LNCaP clone FGC (cell line): ENCODE measurements at regions not wholly inside any gene's neighbourhood (a gene's known extent, or its start where the extent isn't known, plus 50 kb on each side); places are given as distances from the start of the nearest gene placed in this dataset.

Experiments
- DNase-seq: peaks from one replicate; pipeline ENCODE4 v3.0.0-alpha.2; 2011; ENCODE audit warnings: low read depth
- H3K4me3 ChIP-seq: 2 replicates; pipeline ENCODE4 v1.5.1; 2011; ENCODE audit warnings: mild to moderate bottlenecking, low read depth, low read length, control low read depth
- TF ChIP-seq, protein P1 (sequence below): IDR thresholded peaks from 2 replicates; pipeline ENCODE4 v1.5.1; 2012; ENCODE audit warnings: mild to moderate bottlenecking; ENCODE audit not compliant: control insufficient read depth, insufficient read depth; ENCODE audit errors: extremely low read depth

- H3K4me3 ChIP-seq = no peak overlapping the region
- DNase-seq = no peak
- TF ChIP-seq, protein P1, sequence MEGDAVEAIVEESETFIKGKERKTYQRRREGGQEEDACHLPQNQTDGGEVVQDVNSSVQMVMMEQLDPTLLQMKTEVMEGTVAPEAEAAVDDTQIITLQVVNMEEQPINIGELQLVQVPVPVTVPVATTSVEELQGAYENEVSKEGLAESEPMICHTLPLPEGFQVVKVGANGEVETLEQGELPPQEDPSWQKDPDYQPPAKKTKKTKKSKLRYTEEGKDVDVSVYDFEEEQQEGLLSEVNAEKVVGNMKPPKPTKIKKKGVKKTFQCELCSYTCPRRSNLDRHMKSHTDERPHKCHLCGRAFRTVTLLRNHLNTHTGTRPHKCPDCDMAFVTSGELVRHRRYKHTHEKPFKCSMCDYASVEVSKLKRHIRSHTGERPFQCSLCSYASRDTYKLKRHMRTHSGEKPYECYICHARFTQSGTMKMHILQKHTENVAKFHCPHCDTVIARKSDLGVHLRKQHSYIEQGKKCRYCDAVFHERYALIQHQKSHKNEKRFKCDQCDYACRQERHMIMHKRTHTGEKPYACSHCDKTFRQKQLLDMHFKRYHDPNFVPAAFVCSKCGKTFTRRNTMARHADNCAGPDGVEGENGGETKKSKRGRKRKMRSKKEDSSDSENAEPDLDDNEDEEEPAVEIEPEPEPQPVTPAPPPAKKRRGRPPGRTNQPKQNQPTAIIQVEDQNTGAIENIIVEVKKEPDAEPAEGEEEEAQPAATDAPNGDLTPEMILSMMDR = no peak
These were observed 147.2 kb downstream of the RELL1 start for GRCh38 chr4:37538931-37539330.

- TF ChIP-seq, protein P1 = no peak
- DNase-seq = no peak
- no peak overlapping the region for H3K4me3 ChIP-seq
These were observed 148.7 kb downstream of the RELL1 start for GRCh38 chr4:37537484-37537883.

GRCh38 chr4:37535872-37536271, 150.3 kb downstream of the RELL1 start:
- no peak overlapping the region for H3K4me3 ChIP-seq
- TF ChIP-seq, protein P1 = no peak
- DNase-seq = no peak

- no peak overlapping the region for H3K4me3 ChIP-seq
- DNase-seq = no peak
These were observed 152.7 kb downstream of the RELL1 start for GRCh38 chr4:37533286-37534033.

GRCh38 chr4:37531151-37531550, 155.0 kb downstream of the RELL1 start:
- TF ChIP-seq, protein P1 = no peak
- DNase-seq = no peak
- no peak overlapping the region for H3K4me3 ChIP-seq

More at GRCh38 chr4:37533286-37534033, 152.7 kb downstream of the RELL1 start:
- TF ChIP-seq, protein P1 = no peak

DNA sequence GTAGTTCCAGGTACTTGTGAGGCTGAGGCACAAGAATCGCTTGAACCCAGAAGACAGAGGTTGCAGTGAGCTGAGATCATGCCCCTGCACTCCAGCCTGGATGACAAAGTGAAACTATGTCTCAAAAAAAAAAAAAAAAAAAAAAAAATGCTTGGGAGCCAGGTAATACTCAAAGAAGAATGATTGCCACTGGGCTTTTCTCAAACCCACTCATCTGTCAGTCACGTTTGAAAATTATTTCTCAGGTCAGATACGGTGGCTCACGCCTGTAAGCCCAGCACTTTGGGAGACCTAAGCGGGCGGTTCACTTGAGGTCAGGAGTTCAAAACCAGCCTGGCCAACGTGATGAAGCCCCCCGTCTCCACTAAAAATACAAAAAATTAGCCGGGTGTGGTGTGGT, 155.7 kb downstream of the RELL1 start:
- TF ChIP-seq, protein P1 = no peak
- DNase-seq = no peak
- H3K4me3 ChIP-seq = no peak overlapping the region
